ENCODE measurements at regions not wholly inside any gene's neighbourhood (a gene's known extent, or its start where the extent isn't known, plus 50 kb on each side); places are given as distances from the start of the nearest gene placed in this dataset.

DNA sequence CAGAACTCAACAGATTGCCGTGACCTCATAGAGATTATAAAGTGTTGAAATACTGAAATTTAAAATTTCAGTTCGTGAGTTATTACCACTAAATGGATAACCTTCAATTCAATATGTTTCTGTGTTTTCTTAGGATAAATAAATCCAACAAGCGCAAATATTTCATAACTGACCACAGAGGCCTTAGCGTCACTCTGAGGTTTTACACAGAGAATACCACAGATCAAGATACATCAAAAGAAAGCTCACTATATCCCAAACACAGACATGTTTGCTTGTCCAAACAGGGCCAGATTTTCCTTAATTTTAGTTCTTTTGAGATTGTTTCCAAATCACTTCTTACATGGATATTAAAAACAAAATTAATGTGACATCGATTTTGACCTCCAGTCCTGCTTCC, 235.8 kb downstream of the EFNB2 start:
- TF ChIP-seq POLR2A (IDR thresholded peaks at IDR 0.05) = no peak
- TF ChIP-seq, protein P1, sequence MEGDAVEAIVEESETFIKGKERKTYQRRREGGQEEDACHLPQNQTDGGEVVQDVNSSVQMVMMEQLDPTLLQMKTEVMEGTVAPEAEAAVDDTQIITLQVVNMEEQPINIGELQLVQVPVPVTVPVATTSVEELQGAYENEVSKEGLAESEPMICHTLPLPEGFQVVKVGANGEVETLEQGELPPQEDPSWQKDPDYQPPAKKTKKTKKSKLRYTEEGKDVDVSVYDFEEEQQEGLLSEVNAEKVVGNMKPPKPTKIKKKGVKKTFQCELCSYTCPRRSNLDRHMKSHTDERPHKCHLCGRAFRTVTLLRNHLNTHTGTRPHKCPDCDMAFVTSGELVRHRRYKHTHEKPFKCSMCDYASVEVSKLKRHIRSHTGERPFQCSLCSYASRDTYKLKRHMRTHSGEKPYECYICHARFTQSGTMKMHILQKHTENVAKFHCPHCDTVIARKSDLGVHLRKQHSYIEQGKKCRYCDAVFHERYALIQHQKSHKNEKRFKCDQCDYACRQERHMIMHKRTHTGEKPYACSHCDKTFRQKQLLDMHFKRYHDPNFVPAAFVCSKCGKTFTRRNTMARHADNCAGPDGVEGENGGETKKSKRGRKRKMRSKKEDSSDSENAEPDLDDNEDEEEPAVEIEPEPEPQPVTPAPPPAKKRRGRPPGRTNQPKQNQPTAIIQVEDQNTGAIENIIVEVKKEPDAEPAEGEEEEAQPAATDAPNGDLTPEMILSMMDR (IDR thresholded peaks at IDR 0.05) = no peak

Measured in gastroesophageal sphincter (tissue), 3 donors.